Astrocyte (in vitro differentiated cells and primary cell): ENCODE measurements at regions not wholly inside any gene's neighbourhood (a gene's known extent, or its start where the extent isn't known, plus 50 kb on each side); places are given as distances from the start of the nearest gene placed in this dataset.

Experiments used
- DNase-seq: peaks from one replicate; pipeline ENCODE4 v3.0.0-alpha.2; 2010; ENCODE audit warnings: low read depth
- FAIRE-seq: peaks from 2 replicates; lab custom pipeline; 2011; peaks lifted over from hg19 to GRCh38; lab: Jason Lieb, UNC
- H2AFZ ChIP-seq: 2 replicates; pipeline ENCODE4 v1.6.0; 2012; ENCODE audit warnings: low read depth, low read length, inconsistent platforms
- H3K27ac ChIP-seq: 2 replicates; pipeline ENCODE4 v1.5.1; 2011; ENCODE audit warnings: low read depth, low read length, inconsistent platforms
- H3K27me3 ChIP-seq: 2 replicates; pipeline ENCODE4 v1.6.0; 2011; ENCODE audit warnings: low read length, inconsistent platforms; ENCODE audit not compliant: insufficient read depth
- H3K36me3 ChIP-seq: 2 replicates; pipeline ENCODE4 v1.5.1; 2011; ENCODE audit warnings: low read length, inconsistent platforms; ENCODE audit not compliant: insufficient read depth
- H3K4me1 ChIP-seq: 2 replicates; pipeline ENCODE4 v1.5.1; 2011; ENCODE audit warnings: low read length, inconsistent platforms; ENCODE audit not compliant: insufficient read depth
- H3K4me2 ChIP-seq: 2 replicates; pipeline ENCODE4 v1.6.0; 2012; ENCODE audit warnings: low read length, inconsistent platforms
- H3K4me3 ChIP-seq: 2 replicates; pipeline ENCODE4 v1.5.1; 2011; ENCODE audit warnings: low read depth, mild to moderate bottlenecking, low read length, inconsistent platforms; ENCODE audit not compliant: insufficient read depth
- H3K79me2 ChIP-seq: 2 replicates; pipeline ENCODE4 v1.6.0; 2012; ENCODE audit warnings: mild to moderate bottlenecking, low read length, inconsistent platforms; ENCODE audit not compliant: insufficient read depth
- H3K9ac ChIP-seq: 2 replicates; pipeline ENCODE4 v1.6.0; 2012; ENCODE audit warnings: mild to moderate bottlenecking, low read length, inconsistent platforms
- H3K9me3 ChIP-seq: 2 replicates; pipeline ENCODE4 v1.5.1; 2012; ENCODE audit warnings: low read depth, mild to moderate bottlenecking, low read length, inconsistent platforms; ENCODE audit not compliant: insufficient read depth
- H4K20me1 ChIP-seq: 2 replicates; pipeline ENCODE4 v1.6.0; 2012; ENCODE audit warnings: low read length, inconsistent platforms; ENCODE audit not compliant: insufficient read depth
- H3K27ac Mint-ChIP-seq: one replicate; pipeline ENCODE4 v1.8.0; 2021; ENCODE audit warnings: mild to moderate bottlenecking, mixed read lengths; ENCODE audit not compliant: unreplicated experiment
- H3K27me3 Mint-ChIP-seq: one replicate; pipeline ENCODE4 v1.8.0; 2021; ENCODE audit warnings: low read depth, mixed read lengths; ENCODE audit not compliant: unreplicated experiment
- H3K36me3 Mint-ChIP-seq: one replicate; pipeline ENCODE4 v1.8.0; 2021; ENCODE audit warnings: low read depth, mixed read lengths; ENCODE audit not compliant: unreplicated experiment
- H3K4me1 Mint-ChIP-seq: one replicate; pipeline ENCODE4 v1.8.0; 2021; ENCODE audit warnings: low read depth, mixed read lengths; ENCODE audit not compliant: unreplicated experiment
- H3K4me3 Mint-ChIP-seq: one replicate; pipeline ENCODE4 v1.8.0; 2021; ENCODE audit warnings: mild to moderate bottlenecking, moderate library complexity, mixed read lengths; ENCODE audit not compliant: unreplicated experiment
- H3K9me3 Mint-ChIP-seq: one replicate; pipeline ENCODE4 v1.8.0; 2021; ENCODE audit warnings: mild to moderate bottlenecking, mixed read lengths; ENCODE audit not compliant: unreplicated experiment
- CTCF ChIP-seq: IDR thresholded peaks from 2 replicates; pipeline ENCODE4 v1.5.1; 2011; ENCODE audit warnings: low read depth, mild to moderate bottlenecking, inconsistent platforms, low read length, moderate library complexity; ENCODE audit not compliant: insufficient read depth
- EZH2 ChIP-seq: IDR thresholded peaks from 2 replicates; pipeline ENCODE4 v1.6.1; 2012; ENCODE audit warnings: mild to moderate bottlenecking, low read length, inconsistent platforms; ENCODE audit not compliant: insufficient read depth

- peaks cover 17% of the 10 kb centered on the region for H4K20me1 ChIP-seq
- FAIRE-seq = no peak
- no peaks in the 10 kb centered on the region for H3K79me2 ChIP-seq
- Mint-ChIP-seq H3K27ac (no peak overlapping the region), H3K36me3 (peaks cover 32% of the 10 kb centered on the region), H3K27me3 (no peaks in the 10 kb centered on the region), H3K4me3 (no peak overlapping the region), H3K4me1 (no peaks in the 10 kb centered on the region), H3K9me3 (peaks cover 15% of the 10 kb centered on the region)
- no peak overlapping the region for H2AFZ ChIP-seq
- no peaks in the 10 kb centered on the region for H3K27me3 ChIP-seq
- no peak overlapping the region for H3K4me2 ChIP-seq
- no peak overlapping the region for H3K27ac ChIP-seq
- no peaks in the 10 kb centered on the region for H3K4me1 ChIP-seq
- no peak overlapping the region for H3K9ac ChIP-seq
- no peak overlapping the region for H3K4me3 ChIP-seq
- peak; percentile 34 for DNase-seq
- H3K36me3 ChIP-seq = peaks cover 27% of the 10 kb centered on the region
- TF ChIP-seq EZH2 = no peak
- TF ChIP-seq CTCF = peak; percentile 72
- peaks cover 10% of the 10 kb centered on the region for H3K9me3 ChIP-seq
Observed at GRCh38 chr20:52083627-52084232, 107.8 kb downstream of the ZFP64 start.

- Histone ChIP-seq H3K4me3 (no peak overlapping the region), H3K4me2 (no peak overlapping the region), H3K27ac (no peak overlapping the region), H3K27me3 (no peaks in the 10 kb centered on the region), H4K20me1 (peaks cover 17% of the 10 kb centered on the region), H3K4me1 (no peaks in the 10 kb centered on the region), H3K36me3 (peaks cover 16% of the 10 kb centered on the region), H2AFZ (no peak overlapping the region), H3K9me3 (peaks cover 10% of the 10 kb centered on the region), H3K9ac (no peak overlapping the region), H3K79me2 (no peaks in the 10 kb centered on the region)
- Mint-ChIP-seq H3K27me3 (no peaks in the 10 kb centered on the region), H3K27ac (no peak overlapping the region), H3K4me1 (no peaks in the 10 kb centered on the region), H3K36me3 (peaks cover 21% of the 10 kb centered on the region), H3K4me3 (no peak overlapping the region), H3K9me3 (peaks cover 10% of the 10 kb centered on the region)
- no peak for FAIRE-seq
- no peak for DNase-seq
- TF ChIP-seq CTCF (no peak), EZH2 (no peak)
Observed at GRCh38 chr20:52082612-52083011, 109.0 kb downstream of the ZFP64 start.

GRCh38 chr20:52081791-52082190 is 109.8 kb downstream of the ZFP64 start:
- Histone ChIP-seq H3K9ac (no peak overlapping the region), H2AFZ (no peak overlapping the region), H3K4me3 (no peak overlapping the region), H3K27me3 (no peaks in the 10 kb centered on the region), H3K4me2 (no peak overlapping the region), H3K36me3 (peaks cover 11% of the 10 kb centered on the region), H3K4me1 (no peaks in the 10 kb centered on the region), H4K20me1 (peaks cover 17% of the 10 kb centered on the region), H3K9me3 (peaks cover 1% of the 10 kb centered on the region), H3K79me2 (no peaks in the 10 kb centered on the region), H3K27ac (no peak overlapping the region)
- H3K4me1 Mint-ChIP-seq = no peaks in the 10 kb centered on the region
- no peak overlapping the region for H3K4me3 Mint-ChIP-seq
- no peak for DNase-seq
- peaks cover 14% of the 10 kb centered on the region for H3K36me3 Mint-ChIP-seq
- no peaks in the 10 kb centered on the region for H3K27me3 Mint-ChIP-seq
- TF ChIP-seq CTCF (no peak), EZH2 (no peak)
- no peak overlapping the region for H3K27ac Mint-ChIP-seq
- FAIRE-seq = no peak
- peaks cover 3% of the 10 kb centered on the region for H3K9me3 Mint-ChIP-seq
